ENCODE measurements at regions not wholly inside any gene's neighbourhood (a gene's known extent, or its start where the extent isn't known, plus 50 kb on each side); places are given as distances from the start of the nearest gene placed in this dataset.

- intact Hi-C loops (cut with DNase I; ENCODE audit: low total_unique reads) = no loop called here
- H3K4me3 ChIP-seq = no peak overlapping the region
- H3K4me1 ChIP-seq = peaks cover 38 to 53% of the 10 kb centered on the region in 2 donors
- ATAC-seq (no peak), DNase-seq (no peak)
- H3K36me3 ChIP-seq = no peaks in the 10 kb centered on the region
- in situ Hi-C loops (cut with MboI; ENCODE audit: low sequenced_read_pairs in 4 of 4) = no loop called here
- no peaks in the 10 kb centered on the region for H3K27me3 ChIP-seq
- no peak for TF ChIP-seq POLR2A (IDR thresholded peaks at IDR 0.05)
- TF ChIP-seq, protein P1, sequence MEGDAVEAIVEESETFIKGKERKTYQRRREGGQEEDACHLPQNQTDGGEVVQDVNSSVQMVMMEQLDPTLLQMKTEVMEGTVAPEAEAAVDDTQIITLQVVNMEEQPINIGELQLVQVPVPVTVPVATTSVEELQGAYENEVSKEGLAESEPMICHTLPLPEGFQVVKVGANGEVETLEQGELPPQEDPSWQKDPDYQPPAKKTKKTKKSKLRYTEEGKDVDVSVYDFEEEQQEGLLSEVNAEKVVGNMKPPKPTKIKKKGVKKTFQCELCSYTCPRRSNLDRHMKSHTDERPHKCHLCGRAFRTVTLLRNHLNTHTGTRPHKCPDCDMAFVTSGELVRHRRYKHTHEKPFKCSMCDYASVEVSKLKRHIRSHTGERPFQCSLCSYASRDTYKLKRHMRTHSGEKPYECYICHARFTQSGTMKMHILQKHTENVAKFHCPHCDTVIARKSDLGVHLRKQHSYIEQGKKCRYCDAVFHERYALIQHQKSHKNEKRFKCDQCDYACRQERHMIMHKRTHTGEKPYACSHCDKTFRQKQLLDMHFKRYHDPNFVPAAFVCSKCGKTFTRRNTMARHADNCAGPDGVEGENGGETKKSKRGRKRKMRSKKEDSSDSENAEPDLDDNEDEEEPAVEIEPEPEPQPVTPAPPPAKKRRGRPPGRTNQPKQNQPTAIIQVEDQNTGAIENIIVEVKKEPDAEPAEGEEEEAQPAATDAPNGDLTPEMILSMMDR (IDR thresholded peaks at IDR 0.05 in 4 of 5, conservative IDR thresholded peaks at IDR 0.05 in 1 of 5) = no peak
- H3K9me3 ChIP-seq = no peaks in the 10 kb centered on the region
- peak overlapping the region; percentile 89 to 96 (median 96) for H3K27ac ChIP-seq
Observed at GRCh38 chr13:44756276-44756810, 180.2 kb upstream of the TSC22D1 start.

DNA sequence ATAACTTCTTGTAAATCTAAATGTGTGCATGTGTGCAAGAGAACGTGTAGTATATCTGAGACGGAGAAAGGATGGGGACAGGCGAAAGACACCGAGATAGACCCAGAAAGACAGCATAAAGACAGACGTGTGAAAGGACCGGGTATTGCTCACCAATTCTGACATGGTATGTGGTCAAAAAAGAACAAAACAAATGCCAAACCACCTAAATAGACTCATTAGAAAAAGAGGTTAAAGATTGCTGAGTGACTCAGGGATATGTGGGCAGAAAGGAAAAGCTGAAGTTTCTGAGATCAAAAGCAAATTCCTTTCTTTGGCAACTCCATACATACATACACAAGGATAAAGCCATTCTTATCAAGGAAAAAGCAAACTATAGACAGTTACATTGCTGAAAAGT lies 179.7 kb upstream of the TSC22D1 start:
- intact Hi-C loops (cut with DNase I; ENCODE audit: low total_unique reads) = no loop called here
- in situ Hi-C loops (cut with MboI; ENCODE audit: low sequenced_read_pairs in 4 of 4) = no loop called here
- TF ChIP-seq POLR2A (IDR thresholded peaks at IDR 0.05) = no peak
- TF ChIP-seq, protein P1 (IDR thresholded peaks at IDR 0.05 in 4 of 5, conservative IDR thresholded peaks at IDR 0.05 in 1 of 5) = no peak
- ATAC-seq (no peak), DNase-seq (no peak)
- no peak overlapping the region for H3K4me3 ChIP-seq
- H3K27ac ChIP-seq = peak overlapping the region; percentile 89 to 96 (median 96)
- H3K36me3 ChIP-seq = no peaks in the 10 kb centered on the region
- no peaks in the 10 kb centered on the region for H3K9me3 ChIP-seq
- H3K27me3 ChIP-seq = no peaks in the 10 kb centered on the region
- H3K4me1 ChIP-seq = peaks cover 38 to 53% of the 10 kb centered on the region in 2 donors

DNA sequence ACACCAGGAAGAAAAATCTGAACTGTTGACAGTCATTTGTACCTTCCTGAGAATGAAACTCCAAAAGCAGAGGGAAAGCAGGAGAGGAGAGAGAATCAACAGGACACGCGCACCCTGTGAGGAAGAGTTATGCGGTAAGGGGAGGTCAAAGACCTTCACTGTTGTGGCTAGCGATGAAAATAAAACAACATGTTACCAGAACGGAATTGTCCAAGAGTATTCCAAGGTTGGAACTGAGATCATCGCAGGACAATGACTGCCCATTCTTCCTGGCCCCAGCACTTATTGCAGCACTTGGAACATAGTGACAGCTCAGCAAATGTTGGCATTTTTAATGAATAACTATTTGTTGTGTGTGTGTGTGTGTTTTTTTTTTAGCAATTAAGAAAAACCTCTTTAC lies 176.0 kb upstream of the TSC22D1 start:
- Histone ChIP-seq H3K4me1 (peaks cover 26 to 33% of the 10 kb centered on the region in 2 donors), H3K27ac (peak overlapping the region; percentile 63 to 69 (median 67)), H3K36me3 (no peaks in the 10 kb centered on the region), H3K9me3 (no peaks in the 10 kb centered on the region), H3K4me3 (no peak overlapping the region), H3K27me3 (no peaks in the 10 kb centered on the region)
- in situ Hi-C loops (cut with MboI; ENCODE audit: low sequenced_read_pairs in 4 of 4) = no loop called here
- TF ChIP-seq, protein P1 (IDR thresholded peaks at IDR 0.05 in 4 of 5, conservative IDR thresholded peaks at IDR 0.05 in 1 of 5) = no peak
- peak in 1 of 2 donors; percentile 23 for TF ChIP-seq POLR2A (IDR thresholded peaks at IDR 0.05)
- intact Hi-C loops (cut with DNase I; ENCODE audit: low total_unique reads) = loop anchor here (5.0 kb wide), 1 partner anchor 120 kb away; no protein-coding TSS in a partner anchor
- ATAC-seq = peak; percentile 71 to 87
- DNase-seq = peak in 1 of 2 donors; percentile 48

- no peak for DNase-seq
- intact Hi-C loops (cut with DNase I; ENCODE audit: low total_unique reads) = loop anchor here (5.0 kb wide), 1 partner anchor 122 kb away; no protein-coding TSS in a partner anchor
Observed at GRCh38 chr13:44750630-44751029, 174.5 kb upstream of the TSC22D1 start.

More at GRCh38 chr13:44750630-44751029, 174.5 kb upstream of the TSC22D1 start:
- no peak for TF ChIP-seq POLR2A (IDR thresholded peaks at IDR 0.05)
- TF ChIP-seq, protein P1 (IDR thresholded peaks at IDR 0.05 in 4 of 5, conservative IDR thresholded peaks at IDR 0.05 in 1 of 5) = no peak
- Histone ChIP-seq H3K36me3 (no peaks in the 10 kb centered on the region), H3K9me3 (no peaks in the 10 kb centered on the region), H3K4me1 (peaks cover 20 to 23% of the 10 kb centered on the region in 2 donors), H3K27me3 (no peaks in the 10 kb centered on the region), H3K4me3 (no peak overlapping the region), H3K27ac (peak overlapping the region in 3 of 4 donors; percentile 63 to 69 (median 65))
- ATAC-seq = no peak
- in situ Hi-C loops (cut with MboI; ENCODE audit: low sequenced_read_pairs in 4 of 4) = no loop called here
